HEK293T (cell line): ENCODE measurements at regions not wholly inside any gene's neighbourhood (a gene's known extent, or its start where the extent isn't known, plus 50 kb on each side); places are given as distances from the start of the nearest gene placed in this dataset.

Source experiments
- ARNT ChIP-seq: fragments of 450-650 bp; IDR thresholded peaks from 2 replicates; pipeline ENCODE4 v1.6.1; 2017; ENCODE audit warnings: mild to moderate bottlenecking
- BHLHE40 ChIP-seq: fragments of 450-650 bp; IDR thresholded peaks from 2 replicates; pipeline ENCODE4 v1.6.1; 2016; ENCODE audit warnings: mild to moderate bottlenecking, moderate library complexity, borderline replicate concordance
- CTBP1 ChIP-seq: fragments of 450-650 bp; IDR thresholded peaks from 2 replicates; pipeline ENCODE4 v1.6.1; 2016; ENCODE audit warnings: borderline replicate concordance
- ELF4 ChIP-seq: fragments of 450-650 bp; IDR thresholded peaks from 2 replicates; pipeline ENCODE4 v1.6.1; 2017; ENCODE audit warnings: antibody characterized with exemption
- FOXK2 ChIP-seq: fragments of 450-650 bp; IDR thresholded peaks from 2 replicates; pipeline ENCODE4 v1.6.1; 2016; ENCODE audit warnings: mild to moderate bottlenecking
- FOXM1 ChIP-seq: fragments of 450-650 bp; IDR thresholded peaks from 2 replicates; pipeline ENCODE4 v1.6.1; 2017; ENCODE audit warnings: mild to moderate bottlenecking, borderline replicate concordance
- HDGF ChIP-seq: fragments of 450-650 bp; IDR thresholded peaks from 2 replicates; pipeline ENCODE4 v1.6.1; 2017; ENCODE audit warnings: antibody characterized with exemption, borderline replicate concordance
- L3MBTL2 ChIP-seq: fragments of 450-650 bp; conservative IDR thresholded peaks from 2 replicates; pipeline ENCODE4 v1.6.1; 2016; ENCODE audit warnings: mild to moderate bottlenecking
- LEF1 ChIP-seq: fragments of 450-650 bp; IDR thresholded peaks from 2 replicates; pipeline ENCODE4 v1.6.1; 2017; ENCODE audit warnings: mild to moderate bottlenecking, borderline replicate concordance
- NFRKB ChIP-seq: fragments of 450-650 bp; IDR thresholded peaks from 2 replicates; pipeline ENCODE4 v1.6.1; 2016; ENCODE audit warnings: mild to moderate bottlenecking, moderate library complexity
- SP1 ChIP-seq: fragments of 450-650 bp; IDR thresholded peaks from 2 replicates; pipeline ENCODE4 v1.6.1; 2017
- SUZ12 ChIP-seq: fragments of 450-650 bp; IDR thresholded peaks from 2 replicates; pipeline ENCODE4 v1.6.1; 2016; ENCODE audit warnings: mild to moderate bottlenecking
- TARDBP ChIP-seq: fragments of 450-650 bp; IDR thresholded peaks from 2 replicates; pipeline ENCODE4 v1.6.1; 2016
- TF ChIP-seq, protein P1 (sequence below): fragments of 450-650 bp; IDR thresholded peaks from 2 replicates; pipeline ENCODE4 v1.6.1; 2016

DNA sequence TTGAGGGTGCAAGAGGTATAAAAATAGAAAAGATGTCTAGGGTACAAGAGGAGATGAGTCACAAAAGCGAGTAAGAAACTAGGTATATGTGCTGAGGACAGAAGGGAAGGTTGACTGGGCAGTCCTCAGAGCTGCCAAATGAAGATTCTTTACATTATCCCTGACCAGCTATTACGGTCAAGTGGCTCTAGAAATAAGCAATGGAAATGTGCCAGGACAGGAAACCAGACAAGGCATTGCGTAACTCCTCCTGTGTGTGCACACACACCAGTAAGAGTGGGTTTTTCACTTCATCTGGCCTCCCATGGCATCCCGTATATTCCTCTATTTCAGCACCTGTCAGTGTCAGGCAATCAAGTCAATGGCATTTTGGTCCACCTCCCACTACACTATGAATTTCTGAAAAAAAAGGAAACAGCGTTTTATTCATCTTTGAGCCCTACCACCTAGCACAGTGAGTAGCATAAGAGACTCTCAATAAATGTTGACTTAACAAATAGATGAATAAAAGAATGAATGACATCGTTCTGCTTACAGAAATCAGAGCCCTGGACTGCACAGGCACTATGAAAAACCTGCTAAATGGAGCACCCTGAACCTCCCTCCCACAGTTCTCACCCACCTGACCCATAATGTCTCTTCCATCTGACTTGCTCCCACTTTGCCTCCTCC lies 62.6 kb upstream of the KLF3 start:
- no peak for TF ChIP-seq TARDBP
- no peak for TF ChIP-seq FOXK2
- no peak for TF ChIP-seq CTBP1
- TF ChIP-seq FOXM1 = no peak
- TF ChIP-seq LEF1 = no peak
- TF ChIP-seq SP1 = no peak
- TF ChIP-seq BHLHE40 = no peak
- TF ChIP-seq ELF4 = no peak
- TF ChIP-seq, protein P1, sequence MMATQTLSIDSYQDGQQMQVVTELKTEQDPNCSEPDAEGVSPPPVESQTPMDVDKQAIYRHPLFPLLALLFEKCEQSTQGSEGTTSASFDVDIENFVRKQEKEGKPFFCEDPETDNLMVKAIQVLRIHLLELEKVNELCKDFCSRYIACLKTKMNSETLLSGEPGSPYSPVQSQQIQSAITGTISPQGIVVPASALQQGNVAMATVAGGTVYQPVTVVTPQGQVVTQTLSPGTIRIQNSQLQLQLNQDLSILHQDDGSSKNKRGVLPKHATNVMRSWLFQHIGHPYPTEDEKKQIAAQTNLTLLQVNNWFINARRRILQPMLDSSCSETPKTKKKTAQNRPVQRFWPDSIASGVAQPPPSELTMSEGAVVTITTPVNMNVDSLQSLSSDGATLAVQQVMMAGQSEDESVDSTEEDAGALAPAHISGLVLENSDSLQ = no peak
- no peak for TF ChIP-seq ARNT
- TF ChIP-seq SUZ12 = no peak
- TF ChIP-seq L3MBTL2 = no peak
- no peak for TF ChIP-seq NFRKB
- no peak for TF ChIP-seq HDGF
